Vagina (tissue), 2 donors: ENCODE measurements at regions not wholly inside any gene's neighbourhood (a gene's known extent, or its start where the extent isn't known, plus 50 kb on each side); places are given as distances from the start of the nearest gene placed in this dataset.

Experiments
- DNase-seq, 2 donors: peaks; one replicate each; pipeline ENCODE4 v3.0.0-alpha.2; 2017; ENCODE audit errors: extremely low spot score in 2 of 2
- H3K27ac ChIP-seq: fragments of 200-600 bp; sonication (generic); one replicate; pipeline ENCODE4 v1.5.1; 2019
- H3K27me3 ChIP-seq: fragments of 200-600 bp; sonication (generic); one replicate; pipeline ENCODE4 v1.5.1; 2019
- H3K36me3 ChIP-seq, 2 donors: fragments of 200-600 bp; sonication (generic); one replicate each; pipeline ENCODE4 v1.5.1; 2017 to 2019
- H3K4me1 ChIP-seq: fragments of 200-600 bp; sonication (generic); one replicate; pipeline ENCODE4 v1.5.1; 2019
- H3K4me3 ChIP-seq, 2 donors: fragments of 200-600 bp; sonication (generic); 1 replicate in 1 of 2; 2 replicates in 1 of 2; pipeline ENCODE4 v1.5.1; 2016 to 2019
- H3K9me3 ChIP-seq: fragments of 200-600 bp; sonication (generic); one replicate; pipeline ENCODE4 v1.5.1; 2019
- CTCF ChIP-seq, 3 experiments: fragments of 450-650 bp in 2 of 3; fragments of 200-600 bp in 1 of 3; sonication (generic) in 1 of 3; IDR thresholded peaks; one replicate each; pipeline ENCODE4 v1.5.1; 2017 to 2019; ENCODE audit warnings: antibody characterized with exemption in 3 of 3, mild to moderate bottlenecking in 2 of 3, moderate library complexity in 2 of 3
- POLR2A ChIP-seq, 2 donors: fragments of 450-650 bp; IDR thresholded peaks; one replicate each; pipeline ENCODE4 v1.6.1; 2017; ENCODE audit warnings: antibody characterized with exemption in 2 of 2, mild to moderate bottlenecking in 2 of 2, moderate library complexity in 2 of 2
- POLR2AphosphoS5 ChIP-seq, 2 donors: sonication (generic); formaldehyde crosslinking; IDR thresholded peaks; one replicate each; pipeline ENCODE4 v1.9.0; 2017; ENCODE audit warnings: antibody characterized with exemption in 2 of 2, mild to moderate bottlenecking in 2 of 2, low read depth in 1 of 2; ENCODE audit not compliant: insufficient read depth in 1 of 2
- intact Hi-C: fragments of 100-400 bp; cut with DNase I; formaldehyde crosslinking; loops from one replicate; pipeline ENCODE4 v1.15.1; 2023

GRCh38 chr6:159642995-159643394 lies 50.0 kb downstream of the SOD2 start:
- no peaks in the 10 kb centered on the region for H3K36me3 ChIP-seq
- no peaks in the 10 kb centered on the region for H3K4me1 ChIP-seq
- TF ChIP-seq CTCF (IDR thresholded peaks at IDR 0.05) (no peak), POLR2AphosphoS5 (IDR thresholded peaks at IDR 0.05; ENCODE audit: insufficient read depth in 1 of 2, low read depth in 1 of 2) (no peak), POLR2A (IDR thresholded peaks at IDR 0.05) (no peak)
- H3K27me3 ChIP-seq, result no peaks in the 10 kb centered on the region
- DNase-seq, result no peak
- H3K9me3 ChIP-seq, result no peaks in the 10 kb centered on the region
- H3K4me3 ChIP-seq, result no peak overlapping the region
- intact Hi-C loops, result no loop called here
- H3K27ac ChIP-seq, result no peak overlapping the region

GRCh38 chr6:159642481-159642880 lies 50.6 kb downstream of the SOD2 start:
- no peaks in the 10 kb centered on the region for H3K36me3 ChIP-seq
- no peaks in the 10 kb centered on the region for H3K4me1 ChIP-seq
- no peak overlapping the region for H3K27ac ChIP-seq
- H3K9me3 ChIP-seq, result no peaks in the 10 kb centered on the region
- intact Hi-C loops, result no loop called here
- no peaks in the 10 kb centered on the region for H3K27me3 ChIP-seq
- DNase-seq, result no peak
- TF ChIP-seq POLR2AphosphoS5 (IDR thresholded peaks at IDR 0.05; ENCODE audit: insufficient read depth in 1 of 2, low read depth in 1 of 2) (no peak), POLR2A (IDR thresholded peaks at IDR 0.05) (no peak), CTCF (IDR thresholded peaks at IDR 0.05) (no peak)
- no peak overlapping the region for H3K4me3 ChIP-seq

- intact Hi-C loops, result no loop called here
- Histone ChIP-seq H3K4me1 (no peaks in the 10 kb centered on the region), H3K27me3 (no peaks in the 10 kb centered on the region), H3K9me3 (no peaks in the 10 kb centered on the region), H3K36me3 (no peaks in the 10 kb centered on the region), H3K27ac (no peak overlapping the region), H3K4me3 (no peak overlapping the region)
- no peak for TF ChIP-seq POLR2AphosphoS5 (IDR thresholded peaks at IDR 0.05; ENCODE audit: insufficient read depth in 1 of 2, low read depth in 1 of 2)
- TF ChIP-seq POLR2A (IDR thresholded peaks at IDR 0.05), result no peak
- TF ChIP-seq CTCF (IDR thresholded peaks at IDR 0.05), result no peak
- DNase-seq, result no peak
Observed at GRCh38 chr6:159640722-159641482, 52.1 kb downstream of the SOD2 start.

- no peaks in the 10 kb centered on the region for H3K27me3 ChIP-seq
- H3K27ac ChIP-seq, result no peak overlapping the region
- intact Hi-C loops, result no loop called here
- H3K36me3 ChIP-seq, result no peaks in the 10 kb centered on the region
- no peak overlapping the region for H3K4me3 ChIP-seq
- DNase-seq, result no peak
- TF ChIP-seq CTCF (IDR thresholded peaks at IDR 0.05), result no peak
- no peak for TF ChIP-seq POLR2A (IDR thresholded peaks at IDR 0.05)
- no peak for TF ChIP-seq POLR2AphosphoS5 (IDR thresholded peaks at IDR 0.05; ENCODE audit: insufficient read depth in 1 of 2, low read depth in 1 of 2)
- H3K4me1 ChIP-seq, result no peaks in the 10 kb centered on the region
- no peaks in the 10 kb centered on the region for H3K9me3 ChIP-seq
Observed at GRCh38 chr6:159640322-159640721, 52.7 kb downstream of the SOD2 start.

- H3K36me3 ChIP-seq, result no peaks in the 10 kb centered on the region
- H3K27ac ChIP-seq, result no peak overlapping the region
- no peaks in the 10 kb centered on the region for H3K27me3 ChIP-seq
- TF ChIP-seq CTCF (IDR thresholded peaks at IDR 0.05) (no peak), POLR2AphosphoS5 (IDR thresholded peaks at IDR 0.05; ENCODE audit: insufficient read depth in 1 of 2, low read depth in 1 of 2) (no peak)
- H3K4me3 ChIP-seq, result no peak overlapping the region
- intact Hi-C loops, result no loop called here
- no peak for DNase-seq
- H3K4me1 ChIP-seq, result no peaks in the 10 kb centered on the region
- no peaks in the 10 kb centered on the region for H3K9me3 ChIP-seq
Observed at GRCh38 chr6:159639721-159640120, 53.3 kb downstream of the SOD2 start.
